ENCODE measurements at regions not wholly inside any gene's neighbourhood (a gene's known extent, or its start where the extent isn't known, plus 50 kb on each side); places are given as distances from the start of the nearest gene placed in this dataset.

GRCh38 chr3:127134887-127135240 lies 58.1 kb upstream of the PRR23E start:
- peaks cover 12% of the 10 kb centered on the region for H3K4me1 ChIP-seq (ENCODE audit: insufficient read depth, low read length)
- H3K9me3 ChIP-seq (ENCODE audit: low read length) = no peaks in the 10 kb centered on the region
- H3K36me3 ChIP-seq (ENCODE audit: insufficient read depth, low read length) = no peaks in the 10 kb centered on the region
- no peak overlapping the region for H3K4me3 ChIP-seq (ENCODE audit: low read length)
- H3K27me3 ChIP-seq (ENCODE audit: insufficient read depth, low read length) = peaks cover 61% of the 10 kb centered on the region
- H2AFZ ChIP-seq (ENCODE audit: low read depth, low read length) = no peak overlapping the region

GRCh38 chr3:127135241-127136023 lies 57.5 kb upstream of the PRR23E start:
- no peaks in the 10 kb centered on the region for H3K9me3 ChIP-seq (ENCODE audit: low read length)
- H2AFZ ChIP-seq (ENCODE audit: low read depth, low read length) = peak overlapping the region; percentile 35
- H3K27me3 ChIP-seq (ENCODE audit: insufficient read depth, low read length) = peaks cover 61% of the 10 kb centered on the region
- H3K4me1 ChIP-seq (ENCODE audit: insufficient read depth, low read length) = peaks cover 12% of the 10 kb centered on the region
- H3K4me3 ChIP-seq (ENCODE audit: low read length) = no peak overlapping the region
- no peaks in the 10 kb centered on the region for H3K36me3 ChIP-seq (ENCODE audit: insufficient read depth, low read length)

- H3K4me3 ChIP-seq (ENCODE audit: low read length) = no peak overlapping the region
- H3K9me3 ChIP-seq (ENCODE audit: low read length) = no peaks in the 10 kb centered on the region
- H3K27me3 ChIP-seq (ENCODE audit: insufficient read depth, low read length) = peaks cover 62% of the 10 kb centered on the region
- peaks cover 12% of the 10 kb centered on the region for H3K4me1 ChIP-seq (ENCODE audit: insufficient read depth, low read length)
- H3K36me3 ChIP-seq (ENCODE audit: insufficient read depth, low read length) = no peaks in the 10 kb centered on the region
- H2AFZ ChIP-seq (ENCODE audit: low read depth, low read length) = no peak overlapping the region
These were observed 56.8 kb upstream of the PRR23E start for GRCh38 chr3:127136024-127136600.

GRCh38 chr3:127136706-127137105 lies 56.2 kb upstream of the PRR23E start:
- Histone ChIP-seq H3K4me3 (ENCODE audit: low read length) (no peak overlapping the region), H3K9me3 (ENCODE audit: low read length) (no peaks in the 10 kb centered on the region), H3K4me1 (ENCODE audit: insufficient read depth, low read length) (peaks cover 12% of the 10 kb centered on the region), H3K36me3 (ENCODE audit: insufficient read depth, low read length) (no peaks in the 10 kb centered on the region), H2AFZ (ENCODE audit: low read depth, low read length) (no peak overlapping the region), H3K27me3 (ENCODE audit: insufficient read depth, low read length) (peaks cover 67% of the 10 kb centered on the region)

GRCh38 chr3:127137113-127137512 lies 55.8 kb upstream of the PRR23E start:
- no peaks in the 10 kb centered on the region for H3K36me3 ChIP-seq (ENCODE audit: insufficient read depth, low read length)
- H3K9me3 ChIP-seq (ENCODE audit: low read length) = no peaks in the 10 kb centered on the region
- peaks cover 68% of the 10 kb centered on the region for H3K27me3 ChIP-seq (ENCODE audit: insufficient read depth, low read length)
- no peak overlapping the region for H3K4me3 ChIP-seq (ENCODE audit: low read length)
- no peak overlapping the region for H2AFZ ChIP-seq (ENCODE audit: low read depth, low read length)
- peaks cover 12% of the 10 kb centered on the region for H3K4me1 ChIP-seq (ENCODE audit: insufficient read depth, low read length)

- Histone ChIP-seq H2AFZ (ENCODE audit: low read depth, low read length) (no peak overlapping the region), H3K36me3 (ENCODE audit: insufficient read depth, low read length) (no peaks in the 10 kb centered on the region), H3K4me1 (ENCODE audit: insufficient read depth, low read length) (peaks cover 12% of the 10 kb centered on the region), H3K27me3 (ENCODE audit: insufficient read depth, low read length) (peaks cover 68% of the 10 kb centered on the region), H3K4me3 (ENCODE audit: low read length) (no peak overlapping the region), H3K9me3 (ENCODE audit: low read length) (no peaks in the 10 kb centered on the region)
These were observed 55.0 kb upstream of the PRR23E start for GRCh38 chr3:127137757-127138536.

- no peak overlapping the region for H3K4me3 ChIP-seq (ENCODE audit: low read length)
- H3K36me3 ChIP-seq (ENCODE audit: insufficient read depth, low read length) = no peaks in the 10 kb centered on the region
- peaks cover 9% of the 10 kb centered on the region for H3K4me1 ChIP-seq (ENCODE audit: insufficient read depth, low read length)
- H3K27me3 ChIP-seq (ENCODE audit: insufficient read depth, low read length) = peaks cover 51% of the 10 kb centered on the region
- H3K9me3 ChIP-seq (ENCODE audit: low read length) = no peaks in the 10 kb centered on the region
- H2AFZ ChIP-seq (ENCODE audit: low read depth, low read length) = no peak overlapping the region
These were observed 53.1 kb upstream of the PRR23E start for GRCh38 chr3:127139601-127140500.

GRCh38 chr3:127140501-127141460 lies 52.1 kb upstream of the PRR23E start:
- H3K36me3 ChIP-seq (ENCODE audit: insufficient read depth, low read length) = no peaks in the 10 kb centered on the region
- peaks cover 2% of the 10 kb centered on the region for H3K4me1 ChIP-seq (ENCODE audit: insufficient read depth, low read length)
- H3K27me3 ChIP-seq (ENCODE audit: insufficient read depth, low read length) = peaks cover 45% of the 10 kb centered on the region
- H2AFZ ChIP-seq (ENCODE audit: low read depth, low read length) = no peak overlapping the region
- no peak overlapping the region for H3K4me3 ChIP-seq (ENCODE audit: low read length)
- no peaks in the 10 kb centered on the region for H3K9me3 ChIP-seq (ENCODE audit: low read length)

GRCh38 chr3:127141921-127142730 lies 50.8 kb upstream of the PRR23E start:
- Histone ChIP-seq H2AFZ (ENCODE audit: low read depth, low read length) (no peak overlapping the region), H3K4me1 (ENCODE audit: insufficient read depth, low read length) (no peaks in the 10 kb centered on the region), H3K4me3 (ENCODE audit: low read length) (no peak overlapping the region), H3K9me3 (ENCODE audit: low read length) (no peaks in the 10 kb centered on the region), H3K27me3 (ENCODE audit: insufficient read depth, low read length) (peaks cover 31% of the 10 kb centered on the region), H3K36me3 (ENCODE audit: insufficient read depth, low read length) (no peaks in the 10 kb centered on the region)
